WTC11 (cell line): ENCODE measurements at regions not wholly inside any gene's neighbourhood (a gene's known extent, or its start where the extent isn't known, plus 50 kb on each side); places are given as distances from the start of the nearest gene placed in this dataset.

ENCODE experiments used
- ATAC-seq: fragments of 200-7000 bp; cut with Tn5 transposase; 2 replicates; pipeline ENCODE4 v1.10.0; 2021; ENCODE audit warnings: mild to moderate bottlenecking, moderate library complexity
- CTCF ChIA-PET: fragments of 300-600 bp; sonication (Branson Sonifier 250); formaldehyde crosslinking; loops from one replicate; lab custom pipeline; 2021; ENCODE audit warnings: antibody characterized with exemption; lab: Charles Lee
- POLR2A ChIA-PET: fragments of 350-600 bp; sonication (Branson Sonifier 250); formaldehyde crosslinking; loops from one replicate; lab custom pipeline; 2021; ENCODE audit warnings: antibody characterized with exemption; lab: Charles Lee
- DNase-seq: peaks from one replicate; pipeline ENCODE4 v3.0.0; 2021; ENCODE audit warnings: low spot score
- H3K27ac Mint-ChIP-seq: 2 replicates; pipeline ENCODE4 v1.8.0; 2021; ENCODE audit warnings: mixed read lengths
- H3K27me3 Mint-ChIP-seq: 2 replicates; pipeline ENCODE4 v1.8.0; 2021; ENCODE audit warnings: low read depth, mild to moderate bottlenecking, moderate library complexity, mixed read lengths
- H3K36me3 Mint-ChIP-seq: 2 replicates; pipeline ENCODE4 v1.8.0; 2021; ENCODE audit warnings: mixed read lengths
- H3K4me1 Mint-ChIP-seq: 2 replicates; pipeline ENCODE4 v1.8.0; 2022; ENCODE audit warnings: mixed read lengths
- H3K4me3 Mint-ChIP-seq: 2 replicates; pipeline ENCODE4 v1.8.0; 2021; ENCODE audit warnings: mild to moderate bottlenecking, moderate library complexity, mixed read lengths
- H3K9me3 Mint-ChIP-seq: 2 replicates; pipeline ENCODE4 v1.8.0; 2021; ENCODE audit warnings: mixed read lengths
- CREB1 ChIP-seq: sonication (generic); formaldehyde crosslinking; IDR thresholded peaks from 2 replicates; pipeline ENCODE4 v1.8.0; 2023; ENCODE audit warnings: mild to moderate bottlenecking, missing genetic modification reagents
- ESRRA ChIP-seq: sonication (generic); formaldehyde crosslinking; IDR thresholded peaks from 2 replicates; pipeline ENCODE4 v1.8.1; 2022; ENCODE audit warnings: mild to moderate bottlenecking, missing genetic modification reagents, borderline replicate concordance
- ETV6 ChIP-seq: sonication (generic); formaldehyde crosslinking; IDR thresholded peaks from 2 replicates; pipeline ENCODE4 v1.8.1; 2022; ENCODE audit warnings: mild to moderate bottlenecking, missing genetic modification reagents
- FOXK1 ChIP-seq: sonication (generic); formaldehyde crosslinking; IDR thresholded peaks from 2 replicates; pipeline ENCODE4 v1.8.0; 2022; ENCODE audit warnings: mild to moderate bottlenecking, moderate library complexity, missing genetic modification reagents
- IRF2 ChIP-seq: sonication (generic); formaldehyde crosslinking; IDR thresholded peaks from 2 replicates; pipeline ENCODE4 v1.8.0; 2022; ENCODE audit warnings: low read depth, missing genetic modification reagents, borderline replicate concordance
- JUN ChIP-seq: sonication (generic); formaldehyde crosslinking; IDR thresholded peaks from 2 replicates; pipeline ENCODE4 v1.8.0; 2023; ENCODE audit warnings: mild to moderate bottlenecking, missing genetic modification reagents
- KAT7 ChIP-seq: sonication (generic); formaldehyde crosslinking; IDR thresholded peaks from 2 replicates; pipeline ENCODE4 v1.8.1; 2023; ENCODE audit warnings: missing genetic modification reagents, mild to moderate bottlenecking, borderline replicate concordance
- NR3C1 ChIP-seq: sonication (generic); formaldehyde crosslinking; conservative IDR thresholded peaks from 2 replicates; pipeline ENCODE4 v1.8.1; 2023; ENCODE audit warnings: low read depth, mild to moderate bottlenecking, missing genetic modification reagents
- OVOL2 ChIP-seq: fragments of 250-450 bp; sonication (Bioruptor Pico); IDR thresholded peaks from 2 replicates; pipeline ENCODE4 v1.9.0; 2021; ENCODE audit warnings: mild to moderate bottlenecking, borderline replicate concordance
- PRRX2 ChIP-seq: fragments of 250-450 bp; sonication (Bioruptor Pico); IDR thresholded peaks from 2 replicates; pipeline ENCODE4 v1.8.0; 2021; ENCODE audit warnings: mild to moderate bottlenecking
- SOX15 ChIP-seq: fragments of 250-450 bp; sonication (Bioruptor Pico); IDR thresholded peaks from 2 replicates; pipeline ENCODE4 v1.9.0; 2021; ENCODE audit warnings: mild to moderate bottlenecking
- ZBTB21 ChIP-seq: sonication (generic); formaldehyde crosslinking; IDR thresholded peaks from 2 replicates; pipeline ENCODE4 v1.8.1; 2023; ENCODE audit warnings: mild to moderate bottlenecking, missing genetic modification reagents, borderline replicate concordance
- TF ChIP-seq, protein P1 (sequence below): sonication (generic); formaldehyde crosslinking; IDR thresholded peaks from 2 replicates; pipeline ENCODE4 v1.8.0; 2022; ENCODE audit warnings: mild to moderate bottlenecking, missing genetic modification reagents
- TF ChIP-seq, protein P2 (sequence below): sonication (generic); formaldehyde crosslinking; conservative IDR thresholded peaks from 2 replicates; pipeline ENCODE4 v1.8.1; 2022; ENCODE audit warnings: mild to moderate bottlenecking, missing genetic modification reagents
- TF ChIP-seq, protein P3 (sequence below): sonication (generic); formaldehyde crosslinking; IDR thresholded peaks from 2 replicates; pipeline ENCODE4 v1.8.0; 2022; ENCODE audit warnings: mild to moderate bottlenecking, missing genetic modification reagents
- TF ChIP-seq, protein P4 (sequence below): sonication (generic); formaldehyde crosslinking; IDR thresholded peaks from 2 replicates; pipeline ENCODE4 v1.8.1; 2023; ENCODE audit warnings: mild to moderate bottlenecking, missing genetic modification reagents
- TF ChIP-seq, protein P5 (sequence below): sonication (generic); formaldehyde crosslinking; IDR thresholded peaks from 2 replicates; pipeline ENCODE4 v1.8.0; 2023; ENCODE audit warnings: mild to moderate bottlenecking, missing genetic modification reagents
- TF ChIP-seq, protein P6 (sequence below): sonication (generic); formaldehyde crosslinking; IDR thresholded peaks from 2 replicates; pipeline ENCODE4 v1.8.1; 2023; ENCODE audit warnings: mild to moderate bottlenecking, missing genetic modification reagents, moderate library complexity
- TF ChIP-seq, protein P7 (sequence below): sonication (generic); formaldehyde crosslinking; IDR thresholded peaks from 2 replicates; pipeline ENCODE4 v1.8.1; 2022; ENCODE audit warnings: mild to moderate bottlenecking, moderate library complexity, missing genetic modification reagents
- TF ChIP-seq, protein P8 (sequence below): sonication (generic); formaldehyde crosslinking; IDR thresholded peaks from 2 replicates; pipeline ENCODE4 v1.8.1; 2023; ENCODE audit warnings: mild to moderate bottlenecking, moderate library complexity, missing genetic modification reagents
- TF ChIP-seq, protein P9 (sequence below): fragments of 250-450 bp; sonication (Bioruptor Pico); IDR thresholded peaks from 2 replicates; pipeline ENCODE4 v2.1.2; 2022; ENCODE audit warnings: mild to moderate bottlenecking, moderate library complexity

DNA sequence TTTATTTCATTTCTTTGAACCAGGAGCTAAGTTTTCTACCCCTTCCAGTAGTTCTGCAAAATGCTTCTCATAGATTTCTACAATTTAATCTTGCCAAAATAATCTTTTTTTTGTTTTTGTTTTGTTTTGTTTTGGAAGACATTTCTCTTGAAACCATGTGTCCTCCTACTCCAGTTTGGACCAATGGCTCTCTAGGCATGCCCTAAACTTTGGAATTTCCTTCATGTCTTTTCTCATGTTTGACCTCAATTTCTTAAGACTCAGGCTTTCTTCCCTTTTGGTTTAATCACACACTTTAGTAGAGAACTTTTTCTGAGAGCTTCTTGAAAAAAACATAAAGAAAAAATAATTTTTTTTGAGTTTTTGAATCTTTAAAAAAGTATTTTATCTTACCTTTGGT, 173.8 kb downstream of the GJA1 start:
- no peak for DNase-seq
- TF ChIP-seq, protein P1, sequence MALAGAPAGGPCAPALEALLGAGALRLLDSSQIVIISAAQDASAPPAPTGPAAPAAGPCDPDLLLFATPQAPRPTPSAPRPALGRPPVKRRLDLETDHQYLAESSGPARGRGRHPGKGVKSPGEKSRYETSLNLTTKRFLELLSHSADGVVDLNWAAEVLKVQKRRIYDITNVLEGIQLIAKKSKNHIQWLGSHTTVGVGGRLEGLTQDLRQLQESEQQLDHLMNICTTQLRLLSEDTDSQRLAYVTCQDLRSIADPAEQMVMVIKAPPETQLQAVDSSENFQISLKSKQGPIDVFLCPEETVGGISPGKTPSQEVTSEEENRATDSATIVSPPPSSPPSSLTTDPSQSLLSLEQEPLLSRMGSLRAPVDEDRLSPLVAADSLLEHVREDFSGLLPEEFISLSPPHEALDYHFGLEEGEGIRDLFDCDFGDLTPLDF (CRISPR knock-in tag), result no peak
- TF ChIP-seq CREB1 (CRISPR knock-in tag) (no peak), IRF2 (no peak), SOX15 (CRISPR knock-in tag) (no peak), JUN (CRISPR knock-in tag) (no peak), ZBTB21 (no peak), KAT7 (no peak), OVOL2 (CRISPR knock-in tag) (no peak), ETV6 (CRISPR knock-in tag) (no peak), FOXK1 (CRISPR knock-in tag) (no peak), NR3C1 (CRISPR knock-in tag) (no peak), PRRX2 (no peak)
- TF ChIP-seq, protein P2, sequence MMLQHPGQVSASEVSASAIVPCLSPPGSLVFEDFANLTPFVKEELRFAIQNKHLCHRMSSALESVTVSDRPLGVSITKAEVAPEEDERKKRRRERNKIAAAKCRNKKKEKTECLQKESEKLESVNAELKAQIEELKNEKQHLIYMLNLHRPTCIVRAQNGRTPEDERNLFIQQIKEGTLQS (CRISPR knock-in tag), result no peak
- TF ChIP-seq, protein P3, sequence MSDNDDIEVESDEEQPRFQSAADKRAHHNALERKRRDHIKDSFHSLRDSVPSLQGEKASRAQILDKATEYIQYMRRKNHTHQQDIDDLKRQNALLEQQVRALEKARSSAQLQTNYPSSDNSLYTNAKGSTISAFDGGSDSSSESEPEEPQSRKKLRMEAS (CRISPR knock-in tag), result no peak
- TF ChIP-seq, protein P4, sequence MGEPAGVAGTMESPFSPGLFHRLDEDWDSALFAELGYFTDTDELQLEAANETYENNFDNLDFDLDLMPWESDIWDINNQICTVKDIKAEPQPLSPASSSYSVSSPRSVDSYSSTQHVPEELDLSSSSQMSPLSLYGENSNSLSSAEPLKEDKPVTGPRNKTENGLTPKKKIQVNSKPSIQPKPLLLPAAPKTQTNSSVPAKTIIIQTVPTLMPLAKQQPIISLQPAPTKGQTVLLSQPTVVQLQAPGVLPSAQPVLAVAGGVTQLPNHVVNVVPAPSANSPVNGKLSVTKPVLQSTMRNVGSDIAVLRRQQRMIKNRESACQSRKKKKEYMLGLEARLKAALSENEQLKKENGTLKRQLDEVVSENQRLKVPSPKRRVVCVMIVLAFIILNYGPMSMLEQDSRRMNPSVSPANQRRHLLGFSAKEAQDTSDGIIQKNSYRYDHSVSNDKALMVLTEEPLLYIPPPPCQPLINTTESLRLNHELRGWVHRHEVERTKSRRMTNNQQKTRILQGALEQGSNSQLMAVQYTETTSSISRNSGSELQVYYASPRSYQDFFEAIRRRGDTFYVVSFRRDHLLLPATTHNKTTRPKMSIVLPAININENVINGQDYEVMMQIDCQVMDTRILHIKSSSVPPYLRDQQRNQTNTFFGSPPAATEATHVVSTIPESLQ (CRISPR knock-in tag), result no peak
- TF ChIP-seq, protein P5, sequence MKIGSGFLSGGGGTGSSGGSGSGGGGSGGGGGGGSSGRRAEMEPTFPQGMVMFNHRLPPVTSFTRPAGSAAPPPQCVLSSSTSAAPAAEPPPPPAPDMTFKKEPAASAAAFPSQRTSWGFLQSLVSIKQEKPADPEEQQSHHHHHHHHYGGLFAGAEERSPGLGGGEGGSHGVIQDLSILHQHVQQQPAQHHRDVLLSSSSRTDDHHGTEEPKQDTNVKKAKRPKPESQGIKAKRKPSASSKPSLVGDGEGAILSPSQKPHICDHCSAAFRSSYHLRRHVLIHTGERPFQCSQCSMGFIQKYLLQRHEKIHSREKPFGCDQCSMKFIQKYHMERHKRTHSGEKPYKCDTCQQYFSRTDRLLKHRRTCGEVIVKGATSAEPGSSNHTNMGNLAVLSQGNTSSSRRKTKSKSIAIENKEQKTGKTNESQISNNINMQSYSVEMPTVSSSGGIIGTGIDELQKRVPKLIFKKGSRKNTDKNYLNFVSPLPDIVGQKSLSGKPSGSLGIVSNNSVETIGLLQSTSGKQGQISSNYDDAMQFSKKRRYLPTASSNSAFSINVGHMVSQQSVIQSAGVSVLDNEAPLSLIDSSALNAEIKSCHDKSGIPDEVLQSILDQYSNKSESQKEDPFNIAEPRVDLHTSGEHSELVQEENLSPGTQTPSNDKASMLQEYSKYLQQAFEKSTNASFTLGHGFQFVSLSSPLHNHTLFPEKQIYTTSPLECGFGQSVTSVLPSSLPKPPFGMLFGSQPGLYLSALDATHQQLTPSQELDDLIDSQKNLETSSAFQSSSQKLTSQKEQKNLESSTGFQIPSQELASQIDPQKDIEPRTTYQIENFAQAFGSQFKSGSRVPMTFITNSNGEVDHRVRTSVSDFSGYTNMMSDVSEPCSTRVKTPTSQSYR, result no peak
- TF ChIP-seq, protein P6, sequence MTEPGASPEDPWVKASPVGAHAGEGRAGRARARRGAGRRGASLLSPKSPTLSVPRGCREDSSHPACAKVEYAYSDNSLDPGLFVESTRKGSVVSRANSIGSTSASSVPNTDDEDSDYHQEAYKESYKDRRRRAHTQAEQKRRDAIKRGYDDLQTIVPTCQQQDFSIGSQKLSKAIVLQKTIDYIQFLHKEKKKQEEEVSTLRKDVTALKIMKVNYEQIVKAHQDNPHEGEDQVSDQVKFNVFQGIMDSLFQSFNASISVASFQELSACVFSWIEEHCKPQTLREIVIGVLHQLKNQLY, result no peak
- TF ChIP-seq, all 79 proteins: peak for 0
- no peak overlapping the region for H3K27ac Mint-ChIP-seq
- H3K27me3 Mint-ChIP-seq, result no peaks in the 10 kb centered on the region
- CTCF ChIA-PET, result no interaction called here
- H3K4me3 Mint-ChIP-seq, result no peak overlapping the region
- ATAC-seq, result no peak
- POLR2A ChIA-PET, result no interaction called here
- H3K4me1 Mint-ChIP-seq, result peaks cover 16% of the 10 kb centered on the region
- H3K36me3 Mint-ChIP-seq, result peaks cover 2% of the 10 kb centered on the region; the same call in 1 of the 2 replicates
- H3K9me3 Mint-ChIP-seq, result no peaks in the 10 kb centered on the region

DNA sequence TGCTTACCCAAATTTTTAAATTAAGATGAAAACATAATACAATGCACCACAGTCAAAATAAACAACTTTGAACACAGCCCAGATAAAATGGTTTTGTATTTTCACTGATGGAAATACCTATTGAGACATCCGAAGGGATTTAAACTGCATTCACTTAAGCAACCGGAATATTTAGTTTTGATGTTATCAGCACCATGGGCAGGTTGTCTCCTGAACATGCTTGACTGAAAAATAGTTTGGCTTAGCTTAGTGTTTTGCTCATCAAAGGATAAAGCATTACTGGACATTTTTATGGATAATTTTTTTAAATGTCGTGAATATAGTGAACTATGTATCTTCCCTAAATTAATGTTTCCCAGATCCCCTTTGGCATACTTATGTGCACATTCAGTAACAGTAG, 177.5 kb downstream of the GJA1 start:
- Mint-ChIP-seq H3K36me3 (peaks cover 6% of the 10 kb centered on the region; the same call in 1 of the 2 replicates), H3K9me3 (peaks cover 12% of the 10 kb centered on the region; the same call in 1 of the 2 replicates), H3K27ac (no peak overlapping the region), H3K4me3 (no peak overlapping the region), H3K27me3 (no peaks in the 10 kb centered on the region), H3K4me1 (peaks cover 48% of the 10 kb centered on the region)
- ChIA-PET CTCF (no interaction called here), POLR2A (no interaction called here)
- no peak for ATAC-seq
- DNase-seq, result no peak
- TF ChIP-seq SOX15 (CRISPR knock-in tag), result no peak
- no peak for TF ChIP-seq ZBTB21
- TF ChIP-seq, protein P7, sequence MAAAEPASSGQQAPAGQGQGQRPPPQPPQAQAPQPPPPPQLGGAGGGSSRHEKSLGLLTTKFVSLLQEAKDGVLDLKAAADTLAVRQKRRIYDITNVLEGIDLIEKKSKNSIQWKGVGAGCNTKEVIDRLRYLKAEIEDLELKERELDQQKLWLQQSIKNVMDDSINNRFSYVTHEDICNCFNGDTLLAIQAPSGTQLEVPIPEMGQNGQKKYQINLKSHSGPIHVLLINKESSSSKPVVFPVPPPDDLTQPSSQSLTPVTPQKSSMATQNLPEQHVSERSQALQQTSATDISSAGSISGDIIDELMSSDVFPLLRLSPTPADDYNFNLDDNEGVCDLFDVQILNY (CRISPR knock-in tag), result no peak
- no peak for TF ChIP-seq NR3C1 (CRISPR knock-in tag)
- TF ChIP-seq, protein P8, sequence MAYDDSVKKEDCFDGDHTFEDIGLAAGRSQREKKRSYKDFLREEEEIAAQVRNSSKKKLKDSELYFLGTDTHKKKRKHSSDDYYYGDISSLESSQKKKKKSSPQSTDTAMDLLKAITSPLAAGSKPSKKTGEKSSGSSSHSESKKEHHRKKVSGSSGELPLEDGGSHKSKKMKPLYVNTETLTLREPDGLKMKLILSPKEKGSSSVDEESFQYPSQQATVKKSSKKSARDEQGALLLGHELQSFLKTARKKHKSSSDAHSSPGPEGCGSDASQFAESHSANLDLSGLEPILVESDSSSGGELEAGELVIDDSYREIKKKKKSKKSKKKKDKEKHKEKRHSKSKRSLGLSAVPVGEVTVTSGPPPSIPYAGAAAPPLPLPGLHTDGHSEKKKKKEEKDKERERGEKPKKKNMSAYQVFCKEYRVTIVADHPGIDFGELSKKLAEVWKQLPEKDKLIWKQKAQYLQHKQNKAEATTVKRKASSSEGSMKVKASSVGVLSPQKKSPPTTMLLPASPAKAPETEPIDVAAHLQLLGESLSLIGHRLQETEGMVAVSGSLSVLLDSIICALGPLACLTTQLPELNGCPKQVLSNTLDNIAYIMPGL (CRISPR knock-in tag), result no peak
- TF ChIP-seq ESRRA (CRISPR knock-in tag), result no peak
- TF ChIP-seq, protein P9, sequence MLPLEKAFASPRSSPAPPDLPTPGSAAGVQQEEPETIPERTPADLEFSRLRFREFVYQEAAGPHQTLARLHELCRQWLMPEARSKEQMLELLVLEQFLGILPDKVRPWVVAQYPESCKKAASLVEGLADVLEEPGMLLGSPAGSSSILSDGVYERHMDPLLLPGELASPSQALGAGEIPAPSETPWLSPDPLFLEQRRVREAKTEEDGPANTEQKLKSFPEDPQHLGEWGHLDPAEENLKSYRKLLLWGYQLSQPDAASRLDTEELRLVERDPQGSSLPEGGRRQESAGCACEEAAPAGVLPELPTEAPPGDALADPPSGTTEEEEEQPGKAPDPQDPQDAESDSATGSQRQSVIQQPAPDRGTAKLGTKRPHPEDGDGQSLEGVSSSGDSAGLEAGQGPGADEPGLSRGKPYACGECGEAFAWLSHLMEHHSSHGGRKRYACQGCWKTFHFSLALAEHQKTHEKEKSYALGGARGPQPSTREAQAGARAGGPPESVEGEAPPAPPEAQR (CRISPR knock-in tag), result no peak
- TF ChIP-seq, protein P4 (CRISPR knock-in tag), result no peak
